HEK293 (cell line): ENCODE measurements at regions not wholly inside any gene's neighbourhood (a gene's known extent, or its start where the extent isn't known, plus 50 kb on each side); places are given as distances from the start of the nearest gene placed in this dataset.
"Not testable (repeated sequence)": the region's sequence is repeated elsewhere in the genome, so short reads cannot be mapped to it uniquely, and the experiment has no call there.

Experiments used
- CTCF ChIA-PET: fragments of 350-600 bp; formaldehyde crosslinking; extraction: SDS; loops from one replicate; lab custom pipeline; 2021; ENCODE audit warnings: antibody characterized with exemption; lab: Yijun Ruan, JAX
- POLR2A ChIA-PET: fragments of 300-600 bp; formaldehyde crosslinking; extraction: SDS; loops from one replicate; lab custom pipeline; 2020; ENCODE audit warnings: antibody characterized with exemption, inconsistent platforms; lab: Yijun Ruan, JAX
- H3K27ac ChIP-seq: fragments of 200-500 bp; sonication (Bioruptor generic); 2 replicates; pipeline ENCODE4 v1.5.1; 2014; ENCODE audit warnings: low read depth, low read length, control low read depth, inconsistent platforms; ENCODE audit errors: extremely low read depth
- H3K36me3 ChIP-seq, 2 experiments: fragments of 200-500 bp in 1 of 2; sonication (Bioruptor generic) in 1 of 2; 1 replicate in 1 of 2; 2 replicates in 1 of 2; pipeline ENCODE4 v1.5.1; 2014 to 2017; ENCODE audit warnings: inconsistent platforms in 2 of 2, low read length in 2 of 2; ENCODE audit not compliant: control insufficient read depth in 2 of 2, insufficient read depth in 1 of 2
- H3K4me1 ChIP-seq: fragments of 200-500 bp; sonication (Bioruptor generic); 2 replicates; pipeline ENCODE4 v1.5.1; 2014; ENCODE audit warnings: mild to moderate bottlenecking, low read length, inconsistent platforms; ENCODE audit not compliant: control insufficient read depth, insufficient read depth
- H3K4me3 ChIP-seq: 2 replicates; pipeline ENCODE4 v1.5.1; 2011; ENCODE audit warnings: low read depth, mild to moderate bottlenecking, control low read depth, low read length, moderate library complexity
- H3K9me3 ChIP-seq: fragments of 200-500 bp; sonication (Bioruptor generic); 2 replicates; pipeline ENCODE4 v1.5.1; 2014; ENCODE audit warnings: low read depth, low read length, inconsistent platforms; ENCODE audit not compliant: control insufficient read depth, insufficient read depth
- BCL11A ChIP-seq: fragments of 450-650 bp; formaldehyde crosslinking; IDR thresholded peaks from 2 replicates; pipeline ENCODE4 v1.5.1; 2016; ENCODE audit warnings: low read depth, missing biosample characterization, missing genetic modification characterization
- GLI2 ChIP-seq: fragments of 450-650 bp; formaldehyde crosslinking; IDR thresholded peaks from 2 replicates; pipeline ENCODE4; 2017; ENCODE audit warnings: missing biosample characterization, missing genetic modification characterization, low read depth, borderline replicate concordance
- KLF16 ChIP-seq: fragments of 450-650 bp; formaldehyde crosslinking; IDR thresholded peaks from 2 replicates; pipeline ENCODE4 v1.5.1; 2017; ENCODE audit warnings: missing biosample characterization, missing genetic modification characterization
- PRDM2 ChIP-seq: fragments of 450-650 bp; formaldehyde crosslinking; IDR thresholded peaks from 2 replicates; pipeline ENCODE4 v1.5.1; 2016; ENCODE audit warnings: missing biosample characterization, missing genetic modification characterization, borderline replicate concordance
- TRIM28 ChIP-seq: IDR thresholded peaks from 2 replicates; pipeline ENCODE4 v1.6.1; 2011; ENCODE audit warnings: low read length, control low read depth, borderline replicate concordance
- ZBTB49 ChIP-seq: fragments of 450-650 bp; formaldehyde crosslinking; IDR thresholded peaks from 2 replicates; pipeline ENCODE4 v1.5.1; 2016; ENCODE audit warnings: missing biosample characterization, missing genetic modification characterization, low read depth
- ZBTB7A ChIP-seq: fragments of 450-650 bp; formaldehyde crosslinking; IDR thresholded peaks from 2 replicates; pipeline ENCODE4 v1.5.1; 2016; ENCODE audit warnings: low read depth, missing biosample characterization, missing genetic modification characterization
- ZNF121 ChIP-seq: fragments of 450-650 bp; formaldehyde crosslinking; IDR thresholded peaks from 2 replicates; pipeline ENCODE4 v1.5.1; 2016; ENCODE audit warnings: missing biosample characterization, missing genetic modification characterization
- ZNF146 ChIP-seq: fragments of 450-650 bp; formaldehyde crosslinking; IDR thresholded peaks from 2 replicates; pipeline ENCODE4 v1.5.1; 2016; ENCODE audit warnings: missing biosample characterization, missing genetic modification characterization
- ZNF169 ChIP-seq: fragments of 450-650 bp; formaldehyde crosslinking; IDR thresholded peaks from 2 replicates; pipeline ENCODE4 v1.5.1; 2016; ENCODE audit warnings: missing biosample characterization, missing genetic modification characterization
- ZNF248 ChIP-seq: fragments of 450-650 bp; formaldehyde crosslinking; IDR thresholded peaks from 2 replicates; pipeline ENCODE4 v1.5.1; 2017; ENCODE audit warnings: missing biosample characterization, missing genetic modification characterization
- ZNF354C ChIP-seq: fragments of 450-650 bp; formaldehyde crosslinking; IDR thresholded peaks from 2 replicates; pipeline ENCODE4 v1.5.1; 2016; ENCODE audit warnings: missing biosample characterization, missing genetic modification characterization, low read depth, borderline replicate concordance
- ZNF366 ChIP-seq: fragments of 450-650 bp; formaldehyde crosslinking; conservative IDR thresholded peaks from 2 replicates; pipeline ENCODE4 v1.5.1; 2016; ENCODE audit warnings: missing biosample characterization, missing genetic modification characterization
- ZNF394 ChIP-seq: fragments of 450-650 bp; formaldehyde crosslinking; IDR thresholded peaks from 2 replicates; pipeline ENCODE4 v1.5.1; 2016; ENCODE audit warnings: missing biosample characterization, missing genetic modification characterization, mild to moderate bottlenecking, moderate library complexity, borderline replicate concordance
- ZNF48 ChIP-seq: fragments of 450-650 bp; formaldehyde crosslinking; IDR thresholded peaks from 2 replicates; pipeline ENCODE4 v1.5.1; 2016; ENCODE audit warnings: missing biosample characterization, missing genetic modification characterization
- ZNF558 ChIP-seq: fragments of 450-650 bp; formaldehyde crosslinking; IDR thresholded peaks from 2 replicates; pipeline ENCODE4 v1.5.1; 2016; ENCODE audit warnings: missing biosample characterization, missing genetic modification characterization
- ZNF561 ChIP-seq: fragments of 450-650 bp; IDR thresholded peaks from 2 replicates; pipeline ENCODE4 v1.5.1; 2018; ENCODE audit warnings: missing biosample characterization, missing genetic modification characterization, borderline replicate concordance
- ZNF596 ChIP-seq: fragments of 450-650 bp; IDR thresholded peaks from 2 replicates; pipeline ENCODE4 v1.5.0; 2018; ENCODE audit warnings: missing biosample characterization, mild to moderate bottlenecking, missing genetic modification characterization, moderate library complexity
- ZNF707 ChIP-seq: fragments of 450-650 bp; formaldehyde crosslinking; IDR thresholded peaks from 2 replicates; pipeline ENCODE4 v1.5.1; 2016; ENCODE audit warnings: missing biosample characterization, missing genetic modification characterization
- ZNF76 ChIP-seq: fragments of 450-650 bp; formaldehyde crosslinking; IDR thresholded peaks from 2 replicates; pipeline ENCODE4; 2016; ENCODE audit warnings: low read depth, missing biosample characterization, missing genetic modification characterization, borderline replicate concordance
- ZNF792 ChIP-seq: fragments of 450-650 bp; formaldehyde crosslinking; IDR thresholded peaks from 2 replicates; pipeline ENCODE4 v1.5.1; 2016; ENCODE audit warnings: missing biosample characterization, missing genetic modification characterization

DNA sequence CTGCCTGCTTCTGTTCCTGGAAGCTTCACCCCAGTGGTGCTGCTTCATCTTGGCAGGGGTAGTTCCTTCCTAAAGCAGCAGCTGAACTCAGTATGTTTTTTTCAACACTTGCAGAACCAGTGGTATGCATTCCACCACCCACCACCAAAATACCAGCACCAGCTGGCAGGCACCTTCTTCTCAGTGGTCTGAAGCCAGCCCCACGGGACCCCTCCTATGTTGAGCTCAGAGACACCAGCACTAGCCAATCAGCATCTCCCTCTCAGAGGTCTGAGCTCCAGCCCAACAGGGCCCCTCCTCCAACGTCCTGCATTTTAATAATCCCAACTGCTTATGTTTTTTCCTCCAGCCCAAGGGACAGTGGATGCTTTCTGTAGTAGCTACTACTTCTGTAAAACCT, 299.6 kb upstream of the CCL2 start (continued):
- TF ChIP-seq ZBTB49 (tag by site-specific recombination) (no peak), GLI2 (tag by site-specific recombination) (no peak), ZNF121 (tag by site-specific recombination) (no peak)

GRCh38 chr17:33959098-33959497, 296.0 kb upstream of the CCL2 start:
- H3K27ac ChIP-seq, H3K4me1 ChIP-seq, CTCF ChIA-PET, H3K9me3 ChIP-seq, H3K36me3 ChIP-seq, POLR2A ChIA-PET, H3K4me3 ChIP-seq: not testable (repeated sequence)
- TF ChIP-seq ZNF707 (tag by site-specific recombination) = peak; percentile 79

- Histone ChIP-seq H3K4me1 (no peaks in the 10 kb centered on the region), H3K4me3 (no peak overlapping the region), H3K36me3 (no peaks in the 10 kb centered on the region), H3K27ac (no peak overlapping the region), H3K9me3 (no peaks in the 10 kb centered on the region)
- CTCF ChIA-PET = interaction anchor here (0.7 to 1.8 kb wide), 4 partner anchors 11 to 208 kb away, joined by 4 to 8 read pairs (median 6); no protein-coding TSS in a partner anchor
- TF ChIP-seq ZNF394 (tag by site-specific recombination) = no peak
- no peak for TF ChIP-seq ZNF169 (tag by site-specific recombination)
- no peak for TF ChIP-seq ZNF76 (tag by site-specific recombination)
- POLR2A ChIA-PET = no interaction called here
Measured at GRCh38 chr17:33962857-33963655, 292.0 kb upstream of the CCL2 start.

DNA sequence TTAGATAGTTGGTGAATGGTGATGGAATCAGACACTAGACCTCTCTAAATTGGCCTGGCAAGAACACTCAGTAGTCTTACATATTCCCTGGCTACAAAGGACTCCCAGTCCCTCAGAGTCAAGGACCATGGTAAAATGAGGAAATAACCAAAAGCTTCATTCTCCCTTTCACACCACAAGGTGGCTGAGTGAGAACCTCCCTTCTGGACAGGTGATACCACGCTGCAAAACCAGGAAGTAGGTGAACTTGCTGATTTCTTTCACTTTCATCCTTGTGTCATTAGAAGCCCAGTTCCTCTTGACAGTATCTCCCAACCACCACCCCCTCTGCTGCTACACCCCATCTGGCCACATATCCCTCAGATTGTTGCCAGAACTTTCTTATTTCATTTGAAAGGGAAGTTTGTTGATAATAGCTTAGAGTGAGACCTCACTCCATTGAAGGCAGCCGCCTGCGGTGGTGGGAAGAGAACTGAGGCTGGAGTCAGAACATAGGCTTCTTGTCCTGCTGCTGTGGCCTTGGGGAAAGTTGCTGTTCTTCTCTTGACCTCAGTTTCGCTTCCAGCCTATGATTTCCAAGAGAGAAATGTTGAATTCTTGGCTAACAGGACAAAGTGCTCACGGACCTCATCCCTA, 290.6 kb upstream of the CCL2 start:
- Histone ChIP-seq H3K27ac (no peak overlapping the region), H3K9me3 (no peaks in the 10 kb centered on the region), H3K4me3 (no peak overlapping the region), H3K36me3 (no peaks in the 10 kb centered on the region), H3K4me1 (no peaks in the 10 kb centered on the region)
- POLR2A ChIA-PET = interaction anchor here (0.8 kb wide), 1 partner anchor 17 kb away, joined by 3 read pairs; no protein-coding TSS in a partner anchor
- CTCF ChIA-PET = interaction anchor here (0.6 to 1.2 kb wide), 7 partner anchors 11 to 397 kb away, joined by 3 to 5 read pairs (median 3); no protein-coding TSS in a partner anchor
- TF ChIP-seq ZNF48 (tag by site-specific recombination) (no peak), KLF16 (tag by site-specific recombination) (no peak), ZNF248 (tag by site-specific recombination) (no peak), ZNF558 (tag by site-specific recombination) (no peak), ZBTB7A (tag by site-specific recombination) (no peak), ZNF366 (no peak), ZNF146 (tag by site-specific recombination) (no peak), ZNF561 (tag by site-specific recombination) (no peak), ZNF596 (tag by site-specific recombination) (no peak), ZNF792 (tag by site-specific recombination) (no peak), PRDM2 (tag by site-specific recombination) (no peak), BCL11A (tag by site-specific recombination) (no peak), ZNF354C (tag by site-specific recombination) (no peak), TRIM28 (no peak)
